OCI-LY1 (cell line): ENCODE measurements at regions not wholly inside any gene's neighbourhood (a gene's known extent, or its start where the extent isn't known, plus 50 kb on each side); places are given as distances from the start of the nearest gene placed in this dataset.

ENCODE experiments used
- H2AFZ ChIP-seq: fragments of 200-600 bp; sonication (generic), shearing (Covaris generic); 2 replicates; pipeline ENCODE4 v1.6.0; 2014; ENCODE audit warnings: antibody characterized with exemption, mild to moderate bottlenecking, low read length
- H3F3A ChIP-seq: fragments of 200-600 bp; sonication (generic), shearing (Covaris generic); 2 replicates; pipeline ENCODE4 v1.6.0; 2014; ENCODE audit warnings: mild to moderate bottlenecking, antibody characterized with exemption, low read length, moderate library complexity; ENCODE audit not compliant: insufficient read depth
- H3K27ac ChIP-seq: fragments of 200-600 bp; sonication (generic); 2 replicates; pipeline ENCODE4 v1.5.1; 2014; ENCODE audit warnings: low read length, mixed run types, mild to moderate bottlenecking, low read depth; ENCODE audit not compliant: poor library complexity, severe bottlenecking
- H3K27me3 ChIP-seq: fragments of 200-600 bp; sonication (generic); 2 replicates; pipeline ENCODE4 v1.6.0; 2014; ENCODE audit warnings: antibody characterized with exemption, mild to moderate bottlenecking, low read length, moderate library complexity; ENCODE audit not compliant: insufficient read depth
- H3K36me3 ChIP-seq: fragments of 200-600 bp; sonication (generic); 2 replicates; pipeline ENCODE4 v1.6.1; 2014; ENCODE audit warnings: mild to moderate bottlenecking, antibody characterized with exemption, low read length, moderate library complexity, mixed read lengths; ENCODE audit not compliant: insufficient read depth
- H3K4me1 ChIP-seq: fragments of 200-600 bp; sonication (generic); 2 replicates; pipeline ENCODE4 v1.5.1; 2014; ENCODE audit warnings: mild to moderate bottlenecking, low read length, moderate library complexity; ENCODE audit not compliant: insufficient read depth, severe bottlenecking
- H3K4me2 ChIP-seq: fragments of 200-600 bp; sonication (generic), shearing (Covaris generic); 2 replicates; pipeline ENCODE4 v1.6.1; 2014; ENCODE audit warnings: low read length
- H3K4me3 ChIP-seq: fragments of 200-600 bp; sonication (generic); 2 replicates; pipeline ENCODE4 v1.5.1; 2014; ENCODE audit warnings: low read length, low read depth, mild to moderate bottlenecking, mixed read lengths; ENCODE audit not compliant: poor library complexity, severe bottlenecking
- H3K79me2 ChIP-seq: fragments of 200-600 bp; shearing (Covaris generic); 2 replicates; pipeline ENCODE4 v1.6.1; 2016; ENCODE audit warnings: mixed run types, low read length, mixed read lengths; ENCODE audit not compliant: insufficient read depth
- H3K9ac ChIP-seq: fragments of 200-600 bp; sonication (generic), shearing (Covaris generic); 2 replicates; pipeline ENCODE4 v1.6.1; 2014; ENCODE audit warnings: mild to moderate bottlenecking, low read length, mixed read lengths
- H3K9me2 ChIP-seq: fragments of 200-600 bp; sonication (generic), shearing (Covaris generic); 2 replicates; pipeline ENCODE4 v1.6.1; 2014; ENCODE audit warnings: low read depth, mild to moderate bottlenecking, low read length, mixed read lengths
- H3K9me3 ChIP-seq: fragments of 200-600 bp; shearing (Covaris generic); 2 replicates; pipeline ENCODE4 v1.6.1; 2014; ENCODE audit warnings: low read length, mixed read lengths
- H4K20me1 ChIP-seq: fragments of 200-600 bp; sonication (generic), shearing (Covaris generic); 2 replicates; pipeline ENCODE4 v1.6.0; 2016; ENCODE audit warnings: mild to moderate bottlenecking, low read length; ENCODE audit not compliant: insufficient read depth
- CTCF ChIP-seq: fragments of 200-600 bp; sonication (generic), shearing (Covaris generic); IDR thresholded peaks from 2 replicates; pipeline ENCODE4 v1.5.1; 2017; ENCODE audit warnings: mild to moderate bottlenecking, antibody characterized with exemption, low read length, moderate library complexity, mixed read lengths
- EZH2 ChIP-seq: fragments of 200-600 bp; sonication (generic), shearing (Covaris generic); IDR thresholded peaks from 2 replicates; pipeline ENCODE4 v1.8.0; 2017; ENCODE audit warnings: borderline replicate concordance, mixed run types, mild to moderate bottlenecking, antibody characterized with exemption, low read length, moderate library complexity, mixed read lengths

- H3K4me3 ChIP-seq: no peak overlapping the region
- TF ChIP-seq CTCF (no peak), EZH2 (no peak)
- no peaks in the 10 kb centered on the region for H3K9me2 ChIP-seq
- H3K4me2 ChIP-seq: no peak overlapping the region
- no peak overlapping the region for H3K27ac ChIP-seq
- H3F3A ChIP-seq: no peaks in the 10 kb centered on the region
- no peaks in the 10 kb centered on the region; the same call in 1 of the 2 replicates for H3K27me3 ChIP-seq
- no peaks in the 10 kb centered on the region for H3K79me2 ChIP-seq
- no peaks in the 10 kb centered on the region for H4K20me1 ChIP-seq
- no peak overlapping the region for H2AFZ ChIP-seq
- H3K9me3 ChIP-seq: no peaks in the 10 kb centered on the region
- no peaks in the 10 kb centered on the region for H3K4me1 ChIP-seq
- H3K9ac ChIP-seq: no peak overlapping the region
- H3K36me3 ChIP-seq: no peaks in the 10 kb centered on the region
Observed at GRCh38 chr18:61669320-61669719, 223.5 kb downstream of the RNF152 start.

- H3K9me3 ChIP-seq: no peaks in the 10 kb centered on the region
- no peaks in the 10 kb centered on the region; the same call in 1 of the 2 replicates for H3K27me3 ChIP-seq
- H3K27ac ChIP-seq: no peak overlapping the region
- no peaks in the 10 kb centered on the region for H3K9me2 ChIP-seq
- TF ChIP-seq EZH2: no peak
- TF ChIP-seq CTCF: no peak
- H3K79me2 ChIP-seq: no peaks in the 10 kb centered on the region
- H3K4me3 ChIP-seq: no peak overlapping the region
- H3K9ac ChIP-seq: no peak overlapping the region
- no peaks in the 10 kb centered on the region for H3K4me1 ChIP-seq
- H3K4me2 ChIP-seq: no peak overlapping the region
- H4K20me1 ChIP-seq: no peaks in the 10 kb centered on the region
- H3F3A ChIP-seq: no peaks in the 10 kb centered on the region
- no peak overlapping the region for H2AFZ ChIP-seq
- H3K36me3 ChIP-seq: no peaks in the 10 kb centered on the region
Observed at GRCh38 chr18:61666876-61667590, 225.8 kb downstream of the RNF152 start.

- no peaks in the 10 kb centered on the region for H3K9me3 ChIP-seq
- H3K4me1 ChIP-seq: no peaks in the 10 kb centered on the region
- no peaks in the 10 kb centered on the region for H3K9me2 ChIP-seq
- no peak overlapping the region for H3K27ac ChIP-seq
- no peaks in the 10 kb centered on the region for H4K20me1 ChIP-seq
- no peaks in the 10 kb centered on the region; the same call in 1 of the 2 replicates for H3K27me3 ChIP-seq
- H3K36me3 ChIP-seq: no peaks in the 10 kb centered on the region
- no peak overlapping the region for H3K9ac ChIP-seq
- no peaks in the 10 kb centered on the region for H3K79me2 ChIP-seq
- TF ChIP-seq EZH2 (no peak), CTCF (no peak)
- no peak overlapping the region for H2AFZ ChIP-seq
- H3F3A ChIP-seq: no peaks in the 10 kb centered on the region
- H3K4me3 ChIP-seq: no peak overlapping the region
- no peak overlapping the region for H3K4me2 ChIP-seq
Observed at GRCh38 chr18:61664419-61665084, 228.3 kb downstream of the RNF152 start.
